Ascending aorta (tissue), 2 donors: ENCODE measurements at regions not wholly inside any gene's neighbourhood (a gene's known extent, or its start where the extent isn't known, plus 50 kb on each side); places are given as distances from the start of the nearest gene placed in this dataset.

Source experiments
- DNase-seq, 2 donors: peaks; one replicate each; pipeline ENCODE4 v3.0.0-alpha.2; 2019; ENCODE audit warnings: low spot score in 2 of 2
- H3K27ac ChIP-seq, 2 donors: fragments of 200-600 bp; sonication (generic); one replicate each; pipeline ENCODE4 v1.5.1; 2016 to 2017; ENCODE audit warnings: mild to moderate bottlenecking in 1 of 2
- H3K27me3 ChIP-seq: fragments of 200-600 bp; sonication (generic); one replicate; pipeline ENCODE4 v1.5.1; 2017
- H3K36me3 ChIP-seq, 2 donors: fragments of 200-600 bp; sonication (generic); one replicate each; pipeline ENCODE4 v1.5.1; 2016
- H3K4me1 ChIP-seq, 2 donors: fragments of 200-600 bp; sonication (generic); one replicate each; pipeline ENCODE4 v1.5.1; 2016 to 2017; ENCODE audit warnings: mild to moderate bottlenecking in 1 of 2
- H3K4me3 ChIP-seq, 2 donors: fragments of 200-600 bp; sonication (generic); one replicate each; pipeline ENCODE4 v1.5.1; 2016 to 2017; ENCODE audit warnings: mild to moderate bottlenecking in 1 of 2
- H3K9me3 ChIP-seq, 2 donors: fragments of 200-600 bp; sonication (generic); one replicate each; pipeline ENCODE4 v1.5.1; 2016
- intact Hi-C: fragments of 100-400 bp; cut with DNase I; formaldehyde crosslinking; loops from one replicate; pipeline ENCODE4 v1.15.1; 2023
- TF ChIP-seq, protein P1 (sequence below), 3 experiments: fragments of 200-600 bp in 2 of 3; fragments of 450-650 bp in 1 of 3; sonication (generic) in 2 of 3; IDR thresholded peaks; one replicate each; pipeline ENCODE4 v1.5.1; 2016 to 2019; ENCODE audit warnings: antibody characterized with exemption in 3 of 3, mild to moderate bottlenecking in 1 of 3, moderate library complexity in 1 of 3

DNA sequence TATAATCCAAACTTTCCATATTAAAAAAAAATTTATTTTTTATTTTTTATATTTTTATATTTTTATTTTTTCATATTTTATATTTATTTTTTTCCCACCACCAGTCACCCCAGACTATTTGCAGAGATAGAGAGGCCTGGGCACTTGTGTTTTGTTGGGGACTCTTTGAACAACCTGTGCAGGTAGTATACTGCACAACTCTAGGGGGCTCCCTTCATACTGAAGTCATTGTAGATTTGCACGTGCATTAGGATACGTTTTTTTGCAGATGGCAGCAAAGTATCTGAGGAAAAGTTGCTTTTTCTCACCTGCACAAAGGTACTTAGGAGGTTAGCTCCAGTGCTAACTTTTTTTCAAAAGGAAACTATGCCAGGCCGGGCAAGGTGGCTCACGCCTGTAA lies 73.9 kb upstream of the TANC1 start:
- Histone ChIP-seq H3K27ac (no peak overlapping the region), H3K36me3 (no peaks in the 10 kb centered on the region), H3K4me1 (no peaks in the 10 kb centered on the region), H3K4me3 (no peak overlapping the region), H3K9me3 (no peaks in the 10 kb centered on the region), H3K27me3 (no peaks in the 10 kb centered on the region)
- TF ChIP-seq, protein P1, sequence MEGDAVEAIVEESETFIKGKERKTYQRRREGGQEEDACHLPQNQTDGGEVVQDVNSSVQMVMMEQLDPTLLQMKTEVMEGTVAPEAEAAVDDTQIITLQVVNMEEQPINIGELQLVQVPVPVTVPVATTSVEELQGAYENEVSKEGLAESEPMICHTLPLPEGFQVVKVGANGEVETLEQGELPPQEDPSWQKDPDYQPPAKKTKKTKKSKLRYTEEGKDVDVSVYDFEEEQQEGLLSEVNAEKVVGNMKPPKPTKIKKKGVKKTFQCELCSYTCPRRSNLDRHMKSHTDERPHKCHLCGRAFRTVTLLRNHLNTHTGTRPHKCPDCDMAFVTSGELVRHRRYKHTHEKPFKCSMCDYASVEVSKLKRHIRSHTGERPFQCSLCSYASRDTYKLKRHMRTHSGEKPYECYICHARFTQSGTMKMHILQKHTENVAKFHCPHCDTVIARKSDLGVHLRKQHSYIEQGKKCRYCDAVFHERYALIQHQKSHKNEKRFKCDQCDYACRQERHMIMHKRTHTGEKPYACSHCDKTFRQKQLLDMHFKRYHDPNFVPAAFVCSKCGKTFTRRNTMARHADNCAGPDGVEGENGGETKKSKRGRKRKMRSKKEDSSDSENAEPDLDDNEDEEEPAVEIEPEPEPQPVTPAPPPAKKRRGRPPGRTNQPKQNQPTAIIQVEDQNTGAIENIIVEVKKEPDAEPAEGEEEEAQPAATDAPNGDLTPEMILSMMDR (IDR thresholded peaks at IDR 0.05): no peak
- intact Hi-C loops: no loop called here
- no peak for DNase-seq

DNA sequence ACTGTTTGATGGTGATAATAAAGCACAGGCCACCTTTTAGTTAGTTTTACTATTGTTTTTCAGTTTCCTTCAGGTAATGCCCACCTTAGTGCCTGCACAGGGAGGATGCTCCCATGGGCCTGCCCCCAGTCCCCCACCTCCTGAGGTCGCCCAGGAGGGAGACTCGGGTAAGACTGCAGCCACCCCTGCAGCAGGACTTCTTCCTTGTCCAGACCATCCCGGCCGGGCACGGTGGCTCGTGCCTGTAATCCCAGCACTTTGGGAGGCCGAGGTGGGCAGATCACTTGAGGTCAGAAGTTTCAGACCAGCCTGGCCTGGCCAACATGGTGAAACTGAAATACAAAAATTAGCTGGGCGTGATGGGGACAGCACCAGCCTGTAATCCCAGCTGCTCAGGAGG lies 68.1 kb upstream of the TANC1 start:
- Histone ChIP-seq H3K27me3 (no peaks in the 10 kb centered on the region), H3K4me3 (no peak overlapping the region), H3K27ac (no peak overlapping the region), H3K36me3 (no peaks in the 10 kb centered on the region), H3K4me1 (no peaks in the 10 kb centered on the region), H3K9me3 (no peaks in the 10 kb centered on the region)
- no peak for DNase-seq
- TF ChIP-seq, protein P1 (IDR thresholded peaks at IDR 0.05): no peak
- intact Hi-C loops: loop anchor here (5.0 to 10.0 kb wide), 3 partner anchors 52 to 114 kb away; partner anchors contain the start of gene TANC1

DNA sequence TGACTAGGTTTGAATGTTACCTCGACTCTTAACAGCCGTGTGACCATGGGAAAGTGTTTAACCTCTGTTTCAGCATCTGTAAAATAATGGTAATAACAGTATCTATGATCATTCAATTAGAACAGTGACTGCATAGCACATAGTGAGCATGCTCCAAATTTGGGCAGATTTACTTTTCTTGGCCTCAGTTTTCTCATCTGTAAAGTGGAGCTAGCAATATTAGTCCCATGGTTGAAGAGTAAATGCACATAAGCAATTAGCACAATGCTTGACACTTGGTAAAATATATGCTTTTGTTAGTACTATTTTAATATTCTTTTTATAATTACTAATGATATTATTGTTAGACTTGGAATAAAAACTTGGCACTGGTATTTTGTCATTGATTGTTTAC lies 66.4 kb upstream of the TANC1 start:
- intact Hi-C loops: loop anchor here (5.0 to 10.0 kb wide), 3 partner anchors 50 to 113 kb away; partner anchors contain the start of gene TANC1
- Histone ChIP-seq H3K4me3 (no peak overlapping the region), H3K36me3 (no peaks in the 10 kb centered on the region), H3K27ac (no peak overlapping the region), H3K9me3 (no peaks in the 10 kb centered on the region), H3K27me3 (no peaks in the 10 kb centered on the region), H3K4me1 (no peaks in the 10 kb centered on the region)
- TF ChIP-seq, protein P1 (IDR thresholded peaks at IDR 0.05): no peak
- no peak for DNase-seq

DNA sequence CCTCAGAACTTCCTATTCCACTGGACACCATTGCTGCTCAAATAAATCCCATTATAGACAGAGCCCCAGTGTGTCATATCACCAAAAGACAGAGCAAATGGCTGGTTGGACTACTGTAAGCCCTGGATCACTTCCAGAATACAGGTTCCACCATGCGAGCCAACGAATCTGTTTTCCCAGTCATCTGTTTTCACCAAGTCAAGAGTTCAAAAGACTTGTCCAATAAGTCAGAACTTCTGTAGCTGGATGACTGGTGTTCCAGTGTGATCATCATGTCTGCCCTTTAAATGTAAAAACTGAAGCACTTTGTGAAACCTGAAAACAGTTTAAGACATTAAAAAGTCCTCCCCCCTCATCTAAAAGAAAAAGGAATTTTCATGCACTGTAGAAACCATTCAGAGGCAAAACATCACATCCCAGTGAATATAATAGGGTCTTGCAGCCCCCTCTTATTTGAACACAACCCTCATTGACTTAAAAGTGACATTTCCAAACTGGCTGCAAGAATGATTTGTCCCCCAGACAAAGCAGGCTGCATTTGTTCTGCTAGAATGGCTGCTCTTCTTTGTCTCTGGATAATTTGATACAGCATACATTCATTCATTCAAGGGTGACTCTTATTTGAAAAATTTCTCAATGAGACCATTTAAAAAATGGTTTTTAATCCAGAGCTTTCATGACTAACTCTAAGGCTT lies 64.6 kb upstream of the TANC1 start:
- H3K4me1 ChIP-seq: no peaks in the 10 kb centered on the region
- no peaks in the 10 kb centered on the region for H3K27me3 ChIP-seq
- DNase-seq: no peak
- intact Hi-C loops: loop anchor here (5.0 to 10.0 kb wide), 3 partner anchors 48 to 111 kb away; partner anchors contain the start of gene TANC1
- H3K4me3 ChIP-seq: no peak overlapping the region
- H3K9me3 ChIP-seq: no peaks in the 10 kb centered on the region
- no peaks in the 10 kb centered on the region for H3K36me3 ChIP-seq
- TF ChIP-seq, protein P1 (IDR thresholded peaks at IDR 0.05): no peak
- no peak overlapping the region for H3K27ac ChIP-seq

DNA sequence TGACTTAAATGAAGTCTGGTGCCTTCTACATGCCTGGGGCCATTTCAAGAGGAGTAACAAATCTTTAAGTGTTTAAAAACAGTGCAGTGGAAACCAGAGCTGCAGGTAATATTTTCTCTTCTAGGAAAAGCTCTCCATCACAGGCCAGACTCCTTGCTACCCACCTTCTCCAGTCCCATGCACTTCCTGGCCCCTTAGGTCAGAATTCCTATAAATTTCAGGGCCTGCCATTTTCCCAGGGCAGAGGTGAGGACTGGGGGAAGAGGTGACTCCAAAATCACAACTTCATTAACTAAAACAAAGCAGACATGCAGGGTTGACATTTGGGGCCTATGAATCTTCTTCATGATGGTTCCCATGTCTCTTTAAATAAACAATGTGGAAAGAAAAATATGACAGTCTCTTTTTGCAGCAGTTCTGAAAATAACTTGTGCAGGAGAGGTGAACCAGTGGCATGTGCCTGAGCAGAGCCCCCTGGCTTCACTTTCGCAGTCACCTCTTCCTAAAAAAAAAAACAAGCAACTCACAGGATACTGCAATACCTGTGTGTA lies 63.7 kb upstream of the TANC1 start:
- no peak overlapping the region for H3K27ac ChIP-seq
- no peaks in the 10 kb centered on the region for H3K4me1 ChIP-seq
- no peaks in the 10 kb centered on the region for H3K9me3 ChIP-seq
- no peaks in the 10 kb centered on the region for H3K36me3 ChIP-seq
- H3K27me3 ChIP-seq: no peaks in the 10 kb centered on the region
- H3K4me3 ChIP-seq: no peak overlapping the region
- intact Hi-C loops: loop anchor here (5.0 to 10.0 kb wide), 3 partner anchors 48 to 110 kb away; partner anchors contain the start of gene TANC1
- DNase-seq: no peak
- TF ChIP-seq, protein P1 (IDR thresholded peaks at IDR 0.05): no peak
